K562 (cell line): ENCODE measurements at regions not wholly inside any gene's neighbourhood (a gene's known extent, or its start where the extent isn't known, plus 50 kb on each side); places are given as distances from the start of the nearest gene placed in this dataset.

ENCODE experiments used
- ATF1 ChIP-seq, 2 experiments: fragments of 450-650 bp in 1 of 2; IDR thresholded peaks; 2 replicates each; pipeline ENCODE4 v1.6.1; 2016; ENCODE audit warnings: missing compliant biosample characterization in 1 of 2, missing genetic modification characterization in 1 of 2
- CTCF ChIP-seq, 3 experiments: IDR thresholded peaks in 2 of 3; conservative IDR thresholded peaks in 1 of 3; 2 replicates each; pipeline ENCODE4 v1.5.1; 2011 to 2012; ENCODE audit warnings: low read length in 3 of 3, mild to moderate bottlenecking in 3 of 3, control low read depth in 2 of 3, improper control_type of control experiment in 1 of 3, inconsistent platforms in 1 of 3, low read depth in 1 of 3, mixed read lengths in 1 of 3, moderate library complexity in 1 of 3; ENCODE audit not compliant: insufficient read depth in 2 of 3
- FOXK1 ChIP-seq: sonication (generic); formaldehyde crosslinking; IDR thresholded peaks from 2 replicates; pipeline ENCODE4 v1.8.0; 2022; ENCODE audit warnings: missing genetic modification reagents, mild to moderate bottlenecking, borderline replicate concordance
- GTF2B ChIP-seq: IDR thresholded peaks from 2 replicates; pipeline ENCODE4 v1.6.1; 2011; ENCODE audit not compliant: insufficient read length; ENCODE audit errors: extremely low read depth
- MXD1 ChIP-seq: fragments of 250-450 bp; sonication (Bioruptor Pico); IDR thresholded peaks from 2 replicates; pipeline ENCODE4 v1.8.0; 2021; ENCODE audit warnings: borderline replicate concordance, mild to moderate bottlenecking, moderate library complexity; ENCODE audit not compliant: poor library complexity, severe bottlenecking
- NFIC ChIP-seq: fragments of 450-650 bp; IDR thresholded peaks from 2 replicates; pipeline ENCODE4 v1.6.1; 2017; ENCODE audit warnings: mild to moderate bottlenecking, inconsistent platforms
- REST ChIP-seq, 2 experiments: fragments of 450-650 bp; formaldehyde crosslinking in 1 of 2; IDR thresholded peaks; 2 replicates each; pipeline versions ENCODE4 v1.4.0 to v1.6.1; 2014 to 2020; ENCODE audit warnings: mild to moderate bottlenecking in 2 of 2, borderline replicate concordance in 1 of 2, low read depth in 1 of 2
- RNF219 ChIP-seq: fragments of 250-450 bp; sonication (Bioruptor Pico); IDR thresholded peaks from 2 replicates; pipeline ENCODE4 v1.5.0; 2022; ENCODE audit warnings: mild to moderate bottlenecking
- SP1 ChIP-seq: sonication (generic); formaldehyde crosslinking; IDR thresholded peaks from 2 replicates; pipeline ENCODE4 v1.8.1; 2022; ENCODE audit warnings: mild to moderate bottlenecking, missing genetic modification reagents
- TEAD4 ChIP-seq, 2 experiments: sonication (generic) in 1 of 2; formaldehyde crosslinking in 1 of 2; IDR thresholded peaks; 2 replicates each; pipeline versions ENCODE4 v1.6.1 to v1.8.0; 2012 to 2022; ENCODE audit warnings: borderline replicate concordance in 1 of 2, inconsistent platforms in 1 of 2, low read length in 1 of 2, mild to moderate bottlenecking in 1 of 2, missing genetic modification reagents in 1 of 2
- UBTF ChIP-seq, 2 experiments: IDR thresholded peaks; 2 replicates each; pipeline ENCODE4 v1.6.1; 2012; ENCODE audit warnings: improper control_type of control experiment in 2 of 2, low read depth in 2 of 2, low read length in 2 of 2, borderline replicate concordance in 1 of 2
- ZBTB26 ChIP-seq: fragments of 450-650 bp; formaldehyde crosslinking; IDR thresholded peaks from 2 replicates; pipeline ENCODE4 v1.4.0; 2022; ENCODE audit warnings: missing genetic modification characterization
- ZNF707 ChIP-seq: fragments of 250-450 bp; sonication (Bioruptor Pico); conservative IDR thresholded peaks from 2 replicates; pipeline ENCODE4 v1.8.0; 2022; ENCODE audit warnings: inconsistent platforms, mild to moderate bottlenecking, moderate library complexity

- TF ChIP-seq GTF2B (no peak), CTCF (IDR thresholded peaks at IDR 0.05 in 2 of 3, conservative IDR thresholded peaks at IDR 0.05 in 1 of 3; ENCODE audit: insufficient read depth in 2 of 3, low read depth in 1 of 3, low read length in 3 of 3) (no peak), MXD1 (CRISPR knock-in tag) (no peak), TEAD4 (IDR thresholded peaks at IDR 0.05; ENCODE audit: low read length) (no peak), TEAD4 (CRISPR knock-in tag; IDR thresholded peaks at IDR 0.05; ENCODE audit: borderline replicate concordance) (no peak), NFIC (no peak), ATF1 (CRISPR knock-in tag; IDR thresholded peaks at IDR 0.05) (no peak), ATF1 (tag; IDR thresholded peaks at IDR 0.05) (no peak), RNF219 (CRISPR knock-in tag) (no peak), REST (IDR thresholded peaks at IDR 0.05; ENCODE audit: borderline replicate concordance) (no peak), REST (CRISPR knock-in tag; IDR thresholded peaks at IDR 0.05; ENCODE audit: low read depth) (no peak), ZNF707 (CRISPR knock-in tag) (no peak), SP1 (CRISPR knock-in tag) (no peak), UBTF (IDR thresholded peaks at IDR 0.05; ENCODE audit: borderline replicate concordance in 1 of 2, low read depth in 2 of 2, low read length in 2 of 2) (no peak), ZBTB26 (CRISPR knock-in tag) (no peak), FOXK1 (no peak)
Observed at GRCh38 chr2:65798641-65799040, 366.2 kb upstream of the SPRED2 start.
